ENCODE measurements at regions not wholly inside any gene's neighbourhood (a gene's known extent, or its start where the extent isn't known, plus 50 kb on each side); places are given as distances from the start of the nearest gene placed in this dataset.

DNA sequence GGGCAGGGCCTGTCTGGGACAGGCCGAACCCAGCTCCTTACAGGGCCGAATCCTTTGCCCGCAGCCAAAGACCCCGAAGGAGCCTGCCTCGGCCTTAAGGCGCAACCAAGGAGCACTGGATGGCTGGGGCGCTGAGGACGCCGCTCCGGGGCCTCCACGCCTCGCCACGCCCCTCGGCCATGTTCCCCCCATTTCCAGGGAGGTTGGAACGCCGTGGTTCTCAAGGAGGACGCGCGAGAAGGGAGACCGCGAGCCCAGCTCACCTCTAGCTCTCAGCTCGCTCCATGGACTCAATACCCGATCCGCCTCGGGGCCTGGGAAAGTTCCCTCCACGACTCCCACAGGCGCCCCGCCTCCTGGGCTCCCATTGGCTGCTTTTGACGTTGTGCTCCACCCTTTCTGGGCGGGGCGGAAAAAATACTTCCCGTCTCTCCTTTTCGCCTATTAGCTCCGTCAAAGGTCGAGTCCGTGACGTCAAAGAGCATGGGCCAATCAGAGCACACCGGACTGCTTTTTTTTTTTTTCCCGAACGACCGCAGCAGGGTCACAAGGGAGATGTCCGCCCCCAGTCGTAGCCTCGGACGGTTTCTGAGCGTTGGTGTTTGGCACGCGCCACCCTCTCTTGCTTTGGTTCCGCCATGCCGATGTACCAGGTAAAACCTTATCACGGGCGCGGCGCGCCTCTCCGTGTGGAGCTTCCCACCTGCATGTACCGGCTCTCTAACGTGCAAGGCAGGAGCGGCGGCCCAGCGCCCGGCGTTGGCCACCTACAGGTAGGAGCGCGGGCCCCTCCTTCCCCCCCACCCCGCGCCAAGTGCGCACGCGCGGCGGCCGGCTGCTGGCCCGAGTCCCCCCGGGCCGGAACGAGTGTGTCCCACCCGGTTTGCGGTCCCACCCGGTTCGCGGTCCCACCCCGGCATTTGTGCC lies 305.7 kb downstream of the TYW1 start (continued):
- TF ChIP-seq, protein P1, sequence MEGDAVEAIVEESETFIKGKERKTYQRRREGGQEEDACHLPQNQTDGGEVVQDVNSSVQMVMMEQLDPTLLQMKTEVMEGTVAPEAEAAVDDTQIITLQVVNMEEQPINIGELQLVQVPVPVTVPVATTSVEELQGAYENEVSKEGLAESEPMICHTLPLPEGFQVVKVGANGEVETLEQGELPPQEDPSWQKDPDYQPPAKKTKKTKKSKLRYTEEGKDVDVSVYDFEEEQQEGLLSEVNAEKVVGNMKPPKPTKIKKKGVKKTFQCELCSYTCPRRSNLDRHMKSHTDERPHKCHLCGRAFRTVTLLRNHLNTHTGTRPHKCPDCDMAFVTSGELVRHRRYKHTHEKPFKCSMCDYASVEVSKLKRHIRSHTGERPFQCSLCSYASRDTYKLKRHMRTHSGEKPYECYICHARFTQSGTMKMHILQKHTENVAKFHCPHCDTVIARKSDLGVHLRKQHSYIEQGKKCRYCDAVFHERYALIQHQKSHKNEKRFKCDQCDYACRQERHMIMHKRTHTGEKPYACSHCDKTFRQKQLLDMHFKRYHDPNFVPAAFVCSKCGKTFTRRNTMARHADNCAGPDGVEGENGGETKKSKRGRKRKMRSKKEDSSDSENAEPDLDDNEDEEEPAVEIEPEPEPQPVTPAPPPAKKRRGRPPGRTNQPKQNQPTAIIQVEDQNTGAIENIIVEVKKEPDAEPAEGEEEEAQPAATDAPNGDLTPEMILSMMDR (IDR thresholded peaks at IDR 0.05; ENCODE audit: control extremely low read depth in 1 of 3, insufficient read depth in 1 of 3, low read depth in 1 of 3, low read length in 3 of 3) = no peak
- TF ChIP-seq POLR2A (IDR thresholded peaks at IDR 0.05; ENCODE audit: control extremely low read depth in 1 of 2, low read depth in 2 of 2, low read length in 2 of 2) (peak; percentile 65 to 93), KDM4A (IDR thresholded peaks at IDR 0.05; ENCODE audit: low read depth, low read length, severe bottlenecking) (peak; percentile 74), BACH1 (IDR thresholded peaks at IDR 0.05; ENCODE audit: low read length) (no peak; the same call in none of the 2 replicates), JUN (IDR thresholded peaks at IDR 0.05; ENCODE audit: low read depth, low read length) (no peak), SAP30 (IDR thresholded peaks at IDR 0.05; ENCODE audit: insufficient read depth, insufficient replicate concordance, low read length) (no peak), EGR1 (IDR thresholded peaks at IDR 0.05; ENCODE audit: borderline replicate concordance, low read depth, low read length) (no peak), BRCA1 (IDR thresholded peaks at IDR 0.05; ENCODE audit: low read depth, low read length) (no peak), POLR2AphosphoS5 (IDR thresholded peaks at IDR 0.05; ENCODE audit: low read depth, low read length) (peak; percentile 91), SP4 (IDR thresholded peaks at IDR 0.05; ENCODE audit: low read length) (no peak; the same call in 1 of the 2 replicates), NANOG (IDR thresholded peaks at IDR 0.05; ENCODE audit: insufficient read depth, low read depth, low read length, poor library complexity, severe bottlenecking) (no peak), GABPA (IDR thresholded peaks at IDR 0.05; ENCODE audit: borderline replicate concordance, insufficient read depth, low read length) (no peak; the same call in 1 of the 2 replicates), EZH2 (IDR thresholded peaks at IDR 0.05; ENCODE audit: low read depth, low read length, severe bottlenecking) (no peak), CBX5 (IDR thresholded peaks at IDR 0.05; ENCODE audit: low read depth, low read length) (no peak), MAFK (IDR thresholded peaks at IDR 0.05; ENCODE audit: low read depth, low read length) (no peak), SIX5 (IDR thresholded peaks at IDR 0.05; ENCODE audit: low read depth, low read length) (no peak), RXRA (IDR thresholded peaks at IDR 0.05; ENCODE audit: insufficient read depth, low read depth, low read length) (no peak), RNF2 (IDR thresholded peaks at IDR 0.05; ENCODE audit: borderline replicate concordance, low read depth, low read length, missing control alignments, poor library complexity, severe bottlenecking) (no peak)
- TF ChIP-seq, protein P2, sequence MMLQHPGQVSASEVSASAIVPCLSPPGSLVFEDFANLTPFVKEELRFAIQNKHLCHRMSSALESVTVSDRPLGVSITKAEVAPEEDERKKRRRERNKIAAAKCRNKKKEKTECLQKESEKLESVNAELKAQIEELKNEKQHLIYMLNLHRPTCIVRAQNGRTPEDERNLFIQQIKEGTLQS (IDR thresholded peaks at IDR 0.05; ENCODE audit: insufficient read depth, low read depth, low read length) = no peak
- TF ChIP-seq, protein P3, sequence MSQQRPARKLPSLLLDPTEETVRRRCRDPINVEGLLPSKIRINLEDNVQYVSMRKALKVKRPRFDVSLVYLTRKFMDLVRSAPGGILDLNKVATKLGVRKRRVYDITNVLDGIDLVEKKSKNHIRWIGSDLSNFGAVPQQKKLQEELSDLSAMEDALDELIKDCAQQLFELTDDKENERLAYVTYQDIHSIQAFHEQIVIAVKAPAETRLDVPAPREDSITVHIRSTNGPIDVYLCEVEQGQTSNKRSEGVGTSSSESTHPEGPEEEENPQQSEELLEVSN (IDR thresholded peaks at IDR 0.05) = peak; percentile 31

Measured in H1 (cell line).